DMS153 treated with DMSO at 0.1 percent for 48 hours (cell line): ENCODE measurements at regions not wholly inside any gene's neighbourhood (a gene's known extent, or its start where the extent isn't known, plus 50 kb on each side); places are given as distances from the start of the nearest gene placed in this dataset.
"Not testable (repeated sequence)": the region's sequence is repeated elsewhere in the genome, so short reads cannot be mapped to it uniquely, and the experiment has no call there.

ENCODE experiments used
- DNase-seq: peaks from one replicate; lab custom pipeline; 2025; ENCODE audit not compliant: unreplicated experiment; lab: John Stamatoyannopoulos, UW

DNA sequence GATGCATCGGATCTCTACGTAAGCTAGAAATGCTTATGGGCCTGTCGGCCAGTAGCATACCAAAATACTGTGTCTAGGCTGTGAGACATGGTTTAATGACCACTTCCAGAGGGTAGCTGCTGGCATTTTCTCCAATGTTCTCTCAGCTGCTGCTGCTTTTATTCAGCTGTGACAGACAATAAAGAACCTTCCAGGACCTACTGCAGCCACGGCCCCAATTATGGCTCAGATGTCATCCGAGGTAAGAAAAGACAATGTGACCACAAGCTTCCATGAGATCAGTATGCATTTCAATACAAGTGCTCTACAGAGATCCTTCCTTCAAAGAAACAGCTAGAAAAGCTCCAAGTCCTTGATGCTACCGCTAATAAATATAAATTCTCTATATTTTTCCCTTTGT is 256.2 kb downstream of the SDHAF3 start:
- DNase-seq = no peak

DNA sequence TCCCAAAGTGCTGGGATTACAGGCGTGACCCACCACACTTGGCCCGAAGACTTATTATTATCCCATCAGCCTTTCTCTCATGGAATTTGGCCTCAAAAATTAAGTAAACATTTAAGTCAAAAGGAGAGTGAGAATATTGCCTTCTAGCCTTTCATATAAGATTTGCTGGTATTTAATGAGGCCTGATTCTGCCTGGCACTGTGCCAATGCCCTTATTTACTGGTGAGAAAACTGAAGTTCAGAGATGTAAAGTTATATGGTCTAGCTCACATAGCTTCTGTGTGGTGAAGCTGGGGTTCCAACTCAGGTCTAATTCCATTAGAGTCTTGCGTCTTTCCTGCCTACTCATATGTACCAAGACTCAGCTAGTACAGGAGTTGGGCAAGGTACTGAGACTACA is 260.2 kb downstream of the SDHAF3 start:
- no peak for DNase-seq

DNA sequence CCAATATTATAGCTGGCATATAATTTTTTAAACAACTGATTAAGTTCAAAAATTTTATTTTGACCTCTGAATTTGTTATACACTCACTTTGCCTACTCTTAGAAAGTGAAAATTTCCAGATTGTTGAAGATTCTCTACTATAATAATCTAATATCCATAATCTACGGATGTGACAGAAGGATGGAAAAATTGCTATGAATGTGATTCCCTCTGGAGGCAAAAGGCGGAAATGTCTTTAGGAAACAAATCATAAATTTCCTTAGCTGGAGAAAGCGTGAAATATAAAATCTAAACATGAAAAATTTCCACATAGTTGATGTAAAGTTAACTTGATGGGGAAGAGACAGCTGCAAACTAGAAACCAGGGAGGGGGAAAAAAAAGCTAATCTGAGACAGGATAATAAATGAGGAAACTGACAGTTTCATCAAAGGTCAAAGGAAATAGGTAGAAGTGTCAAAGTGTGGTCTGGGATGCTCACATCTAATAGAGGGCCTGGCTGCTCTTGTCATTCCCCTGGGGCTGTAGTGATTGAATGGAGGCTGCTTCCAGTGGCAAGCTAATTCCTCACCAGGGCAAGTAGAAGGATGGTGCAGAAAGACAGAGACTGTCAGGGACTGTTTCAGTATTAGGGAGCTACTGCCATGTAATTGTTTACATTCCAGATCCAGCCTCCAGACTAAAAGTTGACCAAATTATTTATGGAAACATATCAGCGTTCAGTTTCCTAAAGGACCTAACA is 264.5 kb downstream of the SDHAF3 start:
- no peak for DNase-seq

DNA sequence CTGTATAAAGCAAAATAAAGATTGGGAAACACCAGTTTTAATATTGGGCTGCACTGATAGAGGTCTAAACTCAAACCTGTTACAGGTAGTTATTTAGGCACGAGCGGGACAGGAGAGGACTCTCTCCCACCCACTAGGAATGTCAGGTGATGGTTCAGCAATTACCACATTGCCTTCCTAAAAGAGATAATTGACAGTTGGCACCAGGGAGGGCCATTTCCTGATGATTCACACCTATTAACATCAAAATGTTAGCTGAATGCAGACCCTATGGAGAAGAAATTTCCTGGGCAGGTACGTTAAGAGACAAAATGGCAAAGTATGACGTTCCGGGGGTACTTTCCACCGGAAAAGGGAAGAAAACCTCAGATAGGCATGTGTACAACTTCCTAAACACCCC is 272.6 kb downstream of the SDHAF3 start:
- DNase-seq = no peak

DNA sequence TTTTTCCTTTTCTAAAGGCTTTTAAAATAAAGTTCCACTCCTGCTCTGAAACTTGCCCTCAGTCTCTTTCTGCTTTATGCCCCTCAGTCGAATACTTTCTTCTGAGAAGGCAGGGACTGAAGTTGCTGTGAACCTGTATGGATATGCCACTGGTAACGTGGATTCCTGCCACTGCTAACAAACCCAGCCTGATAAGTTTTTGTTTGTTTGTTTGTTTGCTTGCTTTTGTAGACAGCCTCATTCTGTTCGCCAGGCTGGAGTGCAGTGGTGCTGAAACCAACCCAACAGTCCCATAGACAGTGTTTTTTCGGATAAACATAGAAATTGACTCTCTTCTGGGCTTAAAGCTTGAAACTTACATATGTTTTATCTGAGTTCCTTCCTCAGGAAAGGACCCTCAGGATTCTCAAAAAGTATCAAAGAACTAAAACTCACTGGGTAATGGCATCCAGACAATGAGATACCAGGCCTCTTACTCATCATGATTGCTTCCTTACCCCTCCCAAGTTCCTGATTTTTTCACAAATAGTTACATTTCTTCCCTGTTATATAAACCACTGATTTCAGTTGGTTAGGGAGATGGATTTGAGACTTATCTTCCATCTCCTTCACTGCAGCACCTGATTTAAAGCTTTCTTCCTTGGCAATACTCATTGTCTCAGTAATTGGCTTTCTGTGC is 273.6 kb downstream of the SDHAF3 start:
- DNase-seq = no peak

GRCh38 chr7:97401398-97401797 is 283.9 kb downstream of the SDHAF3 start:
- no peak for DNase-seq

DNA sequence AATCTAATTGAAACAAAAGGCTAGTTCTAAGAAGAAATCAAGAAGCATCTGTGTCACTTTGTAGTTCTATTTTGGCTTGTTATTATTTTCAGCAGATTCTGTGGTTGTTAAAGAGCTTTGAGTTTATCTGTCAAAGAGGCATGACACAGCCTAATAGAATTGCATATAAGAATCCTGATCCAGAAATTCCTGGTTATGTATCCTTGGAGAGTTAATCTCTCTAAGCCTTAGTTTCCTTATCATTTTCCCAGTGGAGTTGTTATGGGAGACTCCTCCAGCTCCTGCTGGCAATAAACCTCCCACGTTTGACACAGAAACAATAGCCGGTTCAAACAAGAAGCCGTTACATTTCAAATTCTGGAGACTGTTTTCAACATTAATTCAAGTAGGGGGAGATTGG is 288.3 kb downstream of the SDHAF3 start:
- DNase-seq = no peak

DNA sequence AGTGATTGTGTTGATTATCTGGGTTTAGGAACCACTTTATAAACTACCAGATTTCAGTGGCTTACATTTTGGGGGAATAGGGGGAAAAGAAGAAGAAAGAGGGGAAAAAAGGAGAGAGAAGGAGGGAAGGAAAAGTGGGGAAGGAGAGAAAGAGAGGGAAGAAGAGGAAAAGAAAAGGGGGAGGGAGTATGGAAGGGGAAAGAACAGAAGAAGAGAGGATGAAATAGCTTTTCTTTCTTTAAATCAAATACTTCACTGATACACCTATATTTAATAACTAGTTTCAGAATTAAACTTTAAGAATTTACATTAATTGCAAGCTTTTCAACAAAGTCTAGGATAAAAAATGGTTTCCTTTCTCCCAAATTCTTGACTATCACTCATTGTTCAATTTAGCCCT is 289.6 kb downstream of the SDHAF3 start:
- DNase-seq = no peak

GRCh38 chr7:97409346-97409745 is 291.8 kb downstream of the SDHAF3 start:
- DNase-seq = no peak

- no peak for DNase-seq
Observed at GRCh38 chr7:97418312-97418711, 300.8 kb downstream of the SDHAF3 start.

- DNase-seq = no peak
Observed at GRCh38 chr7:97419898-97420297, 302.4 kb downstream of the SDHAF3 start.

- DNase-seq = no peak
Observed at GRCh38 chr7:97421307-97421930, 303.9 kb downstream of the SDHAF3 start.

GRCh38 chr7:97422046-97422445 is 304.5 kb downstream of the SDHAF3 start:
- no peak for DNase-seq

GRCh38 chr7:97430006-97430405 is 301.9 kb upstream of the TAC1 start:
- DNase-seq = no peak

GRCh38 chr7:97439637-97440214 is 292.2 kb upstream of the TAC1 start:
- DNase-seq = no peak

DNA sequence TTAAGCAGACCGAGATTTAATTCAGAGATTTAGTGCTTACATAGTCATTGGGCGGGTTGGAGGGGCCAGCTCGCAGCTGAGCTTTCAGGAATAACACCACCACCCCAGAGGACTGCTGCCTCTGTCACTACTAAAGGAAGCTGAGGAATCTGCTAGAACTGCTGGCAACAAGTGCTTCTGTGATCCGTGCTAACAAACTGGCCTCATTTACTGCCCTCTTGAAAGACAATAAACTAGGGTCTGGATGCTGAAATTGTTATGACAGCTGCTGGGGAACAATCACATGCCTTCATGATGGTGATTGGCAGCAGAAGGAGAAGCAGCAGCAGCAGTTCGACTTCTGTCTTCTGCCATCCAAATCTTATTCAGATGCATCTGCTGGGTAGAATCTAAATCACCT is 285.5 kb upstream of the TAC1 start:
- DNase-seq = peak; percentile 30

GRCh38 chr7:97449448-97449847 is 282.4 kb upstream of the TAC1 start:
- DNase-seq = not testable (repeated sequence)

DNA sequence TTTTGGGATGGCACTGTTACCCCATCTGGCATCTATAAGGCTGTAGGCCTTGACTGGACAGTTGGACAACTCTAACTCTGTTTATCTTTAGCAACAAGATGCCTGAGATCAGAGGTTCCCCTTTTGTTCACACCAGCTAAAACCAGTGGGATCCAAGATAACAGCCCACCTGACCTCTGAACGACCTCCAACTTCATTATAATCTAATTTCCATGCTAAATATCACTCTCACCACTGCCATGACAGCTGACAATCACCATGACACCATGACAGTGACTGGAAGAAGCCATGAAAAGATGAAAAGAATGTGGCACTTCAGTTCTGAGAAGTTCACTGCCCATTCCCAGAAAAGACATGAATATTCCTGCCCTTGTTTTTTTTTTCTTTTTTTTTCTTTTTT is 281.4 kb upstream of the TAC1 start:
- no peak for DNase-seq

GRCh38 chr7:97454636-97455035 is 277.2 kb upstream of the TAC1 start:
- no peak for DNase-seq

GRCh38 chr7:97457054-97457453 is 274.8 kb upstream of the TAC1 start:
- no peak for DNase-seq

- no peak for DNase-seq
Observed at GRCh38 chr7:97460433-97460832, 271.5 kb upstream of the TAC1 start.

DNA sequence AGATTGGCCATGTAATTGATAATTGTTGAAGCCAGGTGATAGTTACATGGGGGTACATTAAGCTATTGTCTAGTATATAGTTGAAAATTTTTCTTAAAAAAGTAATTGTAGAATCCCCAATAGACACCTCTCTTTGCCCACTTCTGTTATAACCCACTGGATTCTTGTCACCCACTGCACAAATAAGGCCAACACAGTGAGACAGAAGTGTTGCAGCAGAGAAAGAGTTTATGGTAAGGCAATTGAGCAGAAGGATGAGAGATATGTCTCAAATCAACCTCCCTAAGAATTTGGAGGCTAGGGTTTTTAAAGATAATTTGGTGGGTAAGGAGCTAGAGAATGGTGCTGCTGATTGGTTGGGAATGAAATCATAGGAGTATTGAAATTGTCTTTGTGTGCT is 270.3 kb upstream of the TAC1 start:
- DNase-seq = no peak
